HG02623 (cell line): ENCODE measurements at regions not wholly inside any gene's neighbourhood (a gene's known extent, or its start where the extent isn't known, plus 50 kb on each side); places are given as distances from the start of the nearest gene placed in this dataset.
A peak's percentile ranks its signal among the peaks of the same experiment; 100 is the strongest.

Experiments
- ATAC-seq: cut with Tn5 transposase; IDR thresholded peaks from one replicate; pipeline ENCODE4 v1.9.1; 2021; ENCODE audit warnings: moderate library complexity; ENCODE audit not compliant: unreplicated experiment

- no peak for ATAC-seq
Measured at GRCh38 chr5:42898760-42899159, 87.1 kb upstream of the SELENOP start.

GRCh38 chr5:42896523-42896922, 84.8 kb upstream of the SELENOP start:
- no peak for ATAC-seq

- no peak for ATAC-seq
Measured at GRCh38 chr5:42894057-42894456, 82.4 kb upstream of the SELENOP start.

- ATAC-seq = peak; percentile 95
Measured at GRCh38 chr5:42889311-42889933, 77.7 kb upstream of the SELENOP start.

- no peak for ATAC-seq
Measured at GRCh38 chr5:42888771-42889170, 77.1 kb upstream of the SELENOP start.

- no peak for ATAC-seq
Measured at GRCh38 chr5:42887575-42887974, 75.9 kb upstream of the SELENOP start.

- no peak for ATAC-seq
Measured at GRCh38 chr5:42887097-42887496, 75.4 kb upstream of the SELENOP start.

GRCh38 chr5:42886635-42887034, 74.9 kb upstream of the SELENOP start:
- ATAC-seq = no peak

- no peak for ATAC-seq
Measured at GRCh38 chr5:42884326-42884725, 72.6 kb upstream of the SELENOP start.

GRCh38 chr5:42881416-42882117, 69.9 kb upstream of the SELENOP start:
- no peak for ATAC-seq

- no peak for ATAC-seq
Measured at GRCh38 chr5:42880496-42881150, 68.9 kb upstream of the SELENOP start.

- no peak for ATAC-seq
Measured at GRCh38 chr5:42879291-42879690, 67.6 kb upstream of the SELENOP start.

- no peak for ATAC-seq
Measured at GRCh38 chr5:42878550-42878949, 66.9 kb upstream of the SELENOP start.

- no peak for ATAC-seq
Measured at GRCh38 chr5:42878041-42878440, 66.3 kb upstream of the SELENOP start.

GRCh38 chr5:42877431-42877830, 65.7 kb upstream of the SELENOP start:
- ATAC-seq = no peak

GRCh38 chr5:42876375-42876844, 64.7 kb upstream of the SELENOP start:
- ATAC-seq = no peak

- ATAC-seq = no peak
Measured at GRCh38 chr5:42875785-42876374, 64.2 kb upstream of the SELENOP start.

- ATAC-seq = no peak
Measured at GRCh38 chr5:42875211-42875610, 63.5 kb upstream of the SELENOP start.

- ATAC-seq = no peak
Measured at GRCh38 chr5:42874621-42875198, 63.0 kb upstream of the SELENOP start.

- no peak for ATAC-seq
Measured at GRCh38 chr5:42872865-42873264, 61.2 kb upstream of the SELENOP start.

- no peak for ATAC-seq
Measured at GRCh38 chr5:42870882-42871418, 59.3 kb upstream of the SELENOP start.
